ENCODE measurements at regions not wholly inside any gene's neighbourhood (a gene's known extent, or its start where the extent isn't known, plus 50 kb on each side); places are given as distances from the start of the nearest gene placed in this dataset.

DNA sequence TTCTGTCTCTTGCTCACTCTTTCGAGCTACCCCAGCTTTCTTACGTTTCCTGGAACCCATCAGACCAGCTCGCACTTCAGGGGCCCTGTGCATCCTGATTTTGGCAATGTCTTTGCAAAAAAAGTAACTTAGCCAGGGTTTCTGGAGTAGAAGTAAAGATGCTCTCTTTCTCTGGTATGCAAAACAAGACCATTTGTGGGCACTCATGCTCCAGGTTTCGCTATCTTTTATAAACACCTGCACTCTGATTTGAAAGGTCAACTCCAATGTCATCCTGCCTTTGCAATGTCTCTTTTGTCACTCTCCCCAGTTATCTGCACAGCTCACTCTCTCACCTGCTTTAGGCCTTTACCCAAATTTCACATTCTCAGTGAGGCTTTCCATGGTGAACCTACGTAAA is 869.1 kb downstream of the QKI start:
- no peak for DNase-seq

DNA sequence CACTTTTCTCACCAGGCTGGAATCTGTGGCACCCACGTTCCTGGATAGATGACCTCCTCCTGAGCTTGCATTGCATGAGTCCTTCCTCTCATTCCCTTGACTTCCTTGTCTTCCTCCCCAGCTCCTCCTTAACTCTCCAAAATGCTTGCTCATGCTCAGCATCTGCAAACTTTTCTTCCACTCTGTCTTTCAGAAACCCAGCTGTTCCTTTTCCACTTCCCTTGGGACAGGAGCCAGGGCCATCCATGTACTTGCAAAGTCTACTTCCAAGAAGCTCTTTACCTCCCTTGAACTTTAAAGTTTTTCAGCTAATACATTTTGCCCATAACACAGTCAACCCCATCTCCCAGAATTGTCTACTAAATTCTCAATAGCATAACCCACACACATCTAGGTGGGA is 861.7 kb downstream of the QKI start:
- no peak for DNase-seq

DNA sequence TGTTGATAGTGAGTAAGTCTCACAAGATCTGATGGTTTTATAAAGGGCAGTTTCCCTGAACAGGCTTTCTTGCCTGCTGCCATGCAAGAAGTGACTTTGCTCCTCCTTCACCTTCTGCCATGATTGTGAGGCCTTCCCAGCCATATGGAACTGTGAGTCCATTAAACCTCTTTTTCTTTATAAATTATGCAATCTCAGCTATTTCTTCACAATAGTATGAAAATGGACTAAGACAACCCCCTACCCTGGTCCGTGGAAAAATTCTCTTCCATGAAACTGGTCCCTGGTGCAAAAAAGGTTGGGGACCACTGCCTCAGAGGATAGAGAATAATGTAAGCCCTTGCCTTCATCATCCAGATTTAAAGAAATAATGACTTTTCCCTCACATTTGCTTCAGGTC is 861.3 kb downstream of the QKI start:
- no peak for DNase-seq

DNA sequence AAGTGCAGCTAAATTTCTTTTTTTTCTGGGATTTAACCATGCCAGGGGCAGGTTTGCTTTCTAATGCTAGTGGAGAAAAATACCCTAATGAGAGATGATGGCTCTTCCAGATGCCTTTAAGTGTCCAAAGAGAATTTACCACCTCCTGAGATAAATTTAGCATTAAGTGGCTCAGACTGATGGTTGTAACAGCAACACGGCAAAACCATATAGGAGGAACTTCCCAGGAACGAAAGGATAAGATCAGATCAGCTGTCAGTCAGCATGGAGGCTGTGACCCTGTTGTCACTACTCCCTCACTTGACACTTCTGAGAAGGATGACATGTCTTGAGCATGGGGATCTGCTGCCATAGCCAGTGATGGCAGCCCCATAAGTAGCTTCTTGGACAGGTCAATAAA is 860.0 kb downstream of the QKI start:
- no peak for DNase-seq

DNA sequence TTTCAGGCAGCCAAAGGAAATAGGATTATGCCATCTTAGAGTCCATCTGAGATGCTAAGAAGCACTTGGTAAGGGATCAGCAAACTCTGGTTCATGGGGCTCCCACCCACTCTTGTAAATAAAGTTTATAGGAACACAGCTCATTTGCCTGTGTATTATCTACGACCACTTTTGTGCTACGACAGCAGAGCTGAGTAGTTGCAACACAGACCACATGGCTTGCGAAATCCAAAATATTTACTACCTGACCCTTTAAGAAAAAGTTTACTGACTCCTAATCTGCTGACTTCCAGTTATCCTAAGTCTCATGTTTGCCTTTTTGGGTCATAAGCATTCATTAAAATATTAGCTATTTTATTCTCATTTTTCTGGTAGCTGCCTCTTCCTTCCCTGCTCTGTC is 859.0 kb downstream of the QKI start:
- no peak for DNase-seq

DNA sequence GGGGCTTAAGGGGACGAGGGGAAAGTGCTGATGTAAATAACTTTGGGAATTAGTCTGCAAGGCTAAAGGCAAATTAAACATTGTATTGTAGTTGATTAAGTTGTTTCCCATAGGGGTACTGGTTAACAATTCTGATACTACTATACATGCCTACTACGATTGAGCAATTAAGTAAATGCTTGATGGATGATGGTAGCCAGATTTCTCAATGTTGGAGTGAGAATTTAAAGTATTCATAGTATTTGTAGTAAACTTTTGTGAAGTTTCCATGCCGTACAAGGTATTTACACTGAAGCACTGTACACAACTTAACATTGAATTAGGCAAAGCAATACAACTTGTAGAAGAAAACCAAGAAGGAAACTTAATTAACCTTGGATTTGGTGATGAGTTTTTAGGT is 852.3 kb downstream of the QKI start:
- no peak for DNase-seq

DNA sequence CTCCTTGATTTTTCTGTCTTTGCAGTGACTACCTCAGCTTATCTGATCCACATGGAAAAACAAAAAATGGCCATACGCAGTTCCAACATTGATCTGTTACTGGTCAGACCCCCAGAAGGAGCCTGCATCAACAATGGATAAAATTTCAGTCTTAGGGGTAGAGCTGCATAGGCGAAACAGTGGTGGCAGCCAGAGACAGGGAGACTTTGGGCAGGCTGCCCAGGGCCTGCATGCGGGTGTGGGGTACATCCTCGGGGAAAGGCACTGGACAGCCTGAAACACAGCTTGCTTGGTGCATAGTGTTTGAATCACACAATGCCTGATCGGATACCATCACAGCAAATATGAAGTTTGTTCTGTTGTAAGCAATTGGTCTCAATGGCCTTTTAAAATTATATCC is 847.8 kb downstream of the QKI start:
- no peak for DNase-seq

DNA sequence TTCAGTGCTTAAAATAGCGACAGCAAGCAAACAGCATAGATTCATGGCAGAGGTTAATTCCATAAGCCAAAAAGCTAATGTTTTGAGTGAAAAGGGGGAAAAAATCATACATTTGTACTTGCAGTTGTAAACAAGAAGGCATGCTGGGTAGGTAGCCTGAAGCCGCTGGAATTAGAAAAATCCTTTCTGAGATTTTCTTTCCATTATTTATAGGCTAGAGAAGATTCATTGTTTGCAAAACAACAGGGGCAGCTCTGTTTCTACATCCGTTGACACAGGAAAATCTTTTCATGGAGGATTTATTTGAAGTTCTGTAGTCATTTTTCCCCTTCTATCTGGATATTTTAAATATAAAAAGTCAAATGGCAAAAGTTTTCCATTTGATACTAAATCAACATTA is 843.9 kb downstream of the QKI start:
- no peak for DNase-seq

DNA sequence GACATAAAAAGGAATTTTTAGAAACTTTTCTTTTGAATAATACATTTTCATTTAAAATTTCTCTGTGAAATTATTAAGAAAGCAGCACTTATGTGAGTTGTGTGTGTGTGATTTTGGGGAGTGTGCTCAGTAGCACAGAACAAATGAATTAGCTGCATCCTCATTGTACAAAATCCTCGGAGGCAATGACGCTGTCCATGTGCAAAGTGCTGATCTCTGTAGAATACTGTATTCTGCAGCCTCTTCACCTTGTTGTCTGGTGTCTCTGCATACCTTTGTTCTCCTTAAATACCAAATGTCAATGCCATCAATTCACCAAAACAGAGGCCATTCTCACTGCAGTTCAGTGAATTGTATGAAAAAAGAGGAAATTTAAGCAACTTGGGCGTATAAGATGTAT is 838.4 kb downstream of the QKI start:
- DNase-seq = no peak

DNA sequence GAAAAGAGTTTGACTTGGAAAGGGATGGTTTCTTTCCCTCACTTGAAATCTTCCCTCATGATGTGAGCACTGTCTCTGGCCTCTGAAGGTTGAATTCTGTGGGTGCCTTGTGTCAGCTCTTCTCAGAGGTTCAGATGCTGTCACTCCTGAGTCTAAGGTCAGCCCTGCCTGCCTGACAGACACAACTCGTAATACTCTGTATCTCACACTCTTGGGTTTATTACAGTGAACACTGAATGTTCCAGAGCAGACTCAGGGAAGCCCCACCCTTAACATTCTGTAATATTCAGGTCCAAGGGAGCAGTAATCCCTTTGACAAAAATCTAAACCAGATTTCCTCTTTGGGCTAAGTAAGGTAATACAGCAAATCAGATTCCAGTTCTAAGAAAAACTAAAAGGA is 837.8 kb downstream of the QKI start:
- DNase-seq = no peak

DNA sequence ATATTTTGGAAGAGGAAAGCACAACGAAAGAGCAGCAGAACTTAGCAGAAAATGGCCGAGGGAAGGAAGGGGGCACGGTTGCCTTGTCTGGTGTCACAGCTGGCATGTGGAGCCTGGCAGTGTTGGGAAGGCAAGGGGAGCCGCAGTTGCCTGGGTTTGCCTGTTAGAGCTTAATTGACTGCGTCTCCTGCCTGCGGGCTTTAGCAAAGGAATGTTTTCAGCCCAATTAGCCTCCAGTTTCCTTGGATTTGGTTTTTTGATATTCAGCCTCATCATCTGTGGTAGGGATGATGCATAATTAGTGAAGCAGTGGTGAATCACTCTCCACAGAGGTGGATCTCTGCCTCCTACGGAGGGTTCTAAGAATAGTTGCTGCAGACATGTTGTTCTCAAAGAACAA is 832.6 kb downstream of the QKI start:
- DNase-seq = no peak

DNA sequence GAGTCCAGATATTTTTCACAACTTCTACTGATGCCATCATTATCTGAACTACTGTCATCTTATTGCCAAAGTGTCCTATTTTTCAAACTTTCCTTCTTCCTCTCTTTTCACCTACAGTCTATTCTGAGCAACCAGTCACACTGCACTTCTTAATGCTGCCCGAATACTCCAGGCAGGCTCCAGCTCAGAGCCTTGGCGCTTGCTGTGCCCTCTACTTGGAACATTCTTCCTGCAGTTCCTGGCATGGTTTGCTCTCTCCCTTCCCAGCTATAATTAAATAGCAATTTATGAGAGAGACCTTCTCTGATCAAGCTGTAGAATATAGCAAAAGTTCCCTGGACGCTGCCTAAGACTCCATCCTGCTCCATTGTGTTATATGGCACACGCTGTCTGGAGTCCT is 831.6 kb downstream of the QKI start:
- DNase-seq = no peak

DNA sequence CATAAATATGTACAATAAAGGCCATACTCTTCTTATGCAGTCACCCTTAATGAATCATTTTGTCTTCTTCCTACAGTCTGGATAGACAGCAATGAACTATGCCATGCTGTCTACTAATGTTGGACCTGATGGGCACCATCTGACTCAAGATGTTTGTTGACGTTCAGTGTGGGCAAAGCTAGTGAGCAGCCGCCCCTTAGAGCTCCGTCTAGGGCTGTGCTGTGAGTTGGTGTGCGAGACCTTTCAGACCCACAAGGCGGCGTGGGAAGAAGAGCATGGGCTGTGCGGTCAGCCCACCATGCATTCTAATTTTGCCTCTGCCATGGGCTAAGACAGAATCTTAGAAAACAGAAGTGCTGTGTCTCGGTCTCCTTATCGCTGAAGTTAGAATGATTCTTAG is 829.4 kb downstream of the QKI start:
- no peak for DNase-seq

DNA sequence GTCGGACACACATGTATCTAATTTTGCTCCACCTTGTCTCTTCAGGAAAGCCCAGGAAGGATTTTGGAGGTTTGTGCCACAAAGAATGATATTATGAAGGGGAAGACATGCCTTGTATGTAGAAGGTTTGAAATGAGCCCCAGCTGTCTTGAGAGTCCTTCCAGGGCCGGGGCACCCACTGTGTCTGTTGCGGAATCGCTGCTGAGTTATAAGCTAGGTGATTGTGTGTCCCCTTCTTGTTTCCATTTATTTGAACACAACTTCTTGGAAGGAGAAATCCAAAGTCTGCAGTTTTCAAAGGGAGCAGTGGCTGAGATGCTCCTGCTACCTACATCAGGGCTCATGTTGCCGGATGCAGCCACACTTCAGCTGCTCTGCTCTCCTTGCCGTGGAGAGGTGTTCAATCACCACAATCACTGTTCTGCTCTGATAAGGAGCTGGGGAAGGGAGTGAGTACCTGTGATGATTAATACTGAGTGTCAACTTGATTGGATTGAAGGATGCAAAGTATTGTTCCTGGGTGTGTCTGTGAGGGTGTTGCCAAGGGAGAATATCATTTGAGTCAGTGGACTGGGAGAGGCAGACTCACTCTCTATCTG is 828.6 kb downstream of the QKI start:
- no peak for DNase-seq

DNA sequence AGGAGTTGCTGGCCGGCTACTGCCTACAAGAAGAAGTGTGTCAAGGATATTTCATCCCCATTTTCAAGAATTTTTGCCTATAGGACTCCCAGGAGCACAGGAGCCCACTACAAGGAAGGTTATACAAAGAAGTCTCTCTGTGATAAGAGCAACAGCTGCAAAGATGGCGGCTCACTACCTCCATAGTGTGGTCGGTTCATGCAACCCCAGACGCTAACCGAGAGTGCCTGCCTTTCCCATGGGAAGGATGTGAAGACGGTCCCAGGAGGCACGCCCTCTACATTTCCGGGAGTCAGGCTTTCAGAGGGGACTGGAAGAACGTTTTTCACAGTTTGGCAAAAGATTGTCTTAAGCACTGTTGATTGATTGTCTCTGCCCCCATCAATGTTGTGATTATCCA is 816.3 kb downstream of the QKI start:
- DNase-seq = no peak

DNA sequence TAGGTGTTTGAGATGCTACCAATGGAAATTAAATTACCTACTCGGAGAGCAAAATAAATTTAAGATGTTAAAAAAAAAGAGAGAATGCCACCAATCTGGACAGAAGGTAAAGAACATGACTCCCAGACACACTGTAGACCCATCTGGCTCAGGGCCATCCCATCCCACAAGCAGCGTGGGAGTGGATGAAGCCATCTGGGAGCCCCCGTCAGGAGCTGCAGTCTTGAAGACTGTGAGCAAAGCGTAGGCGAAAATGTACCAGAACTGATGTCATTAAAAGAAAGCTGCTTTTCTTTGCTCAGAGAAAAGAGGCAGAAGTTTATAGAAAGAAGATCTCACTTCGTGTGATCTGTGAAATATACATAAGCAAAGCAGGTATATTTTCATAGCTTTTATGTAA is 815.7 kb downstream of the QKI start:
- no peak for DNase-seq

DNA sequence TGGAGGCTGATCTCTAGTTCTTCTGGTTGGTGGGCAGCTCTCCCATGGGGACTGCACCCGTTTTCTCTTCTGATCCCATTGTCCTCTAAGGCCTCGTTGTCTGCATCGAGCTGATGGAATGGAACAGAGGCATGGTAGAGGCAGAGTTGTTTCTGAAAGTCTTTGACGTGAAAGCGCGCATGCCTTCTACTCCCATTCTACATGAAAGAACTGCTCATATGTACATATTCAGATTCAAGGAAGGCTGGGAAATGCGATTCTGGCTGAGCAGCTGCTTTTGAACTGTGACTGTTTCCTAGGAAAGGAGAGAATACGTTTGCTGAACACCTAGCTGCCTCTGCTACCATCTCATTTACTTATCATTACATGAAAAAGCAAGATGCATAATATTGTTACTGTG is 815.2 kb downstream of the QKI start:
- no peak for DNase-seq

DNA sequence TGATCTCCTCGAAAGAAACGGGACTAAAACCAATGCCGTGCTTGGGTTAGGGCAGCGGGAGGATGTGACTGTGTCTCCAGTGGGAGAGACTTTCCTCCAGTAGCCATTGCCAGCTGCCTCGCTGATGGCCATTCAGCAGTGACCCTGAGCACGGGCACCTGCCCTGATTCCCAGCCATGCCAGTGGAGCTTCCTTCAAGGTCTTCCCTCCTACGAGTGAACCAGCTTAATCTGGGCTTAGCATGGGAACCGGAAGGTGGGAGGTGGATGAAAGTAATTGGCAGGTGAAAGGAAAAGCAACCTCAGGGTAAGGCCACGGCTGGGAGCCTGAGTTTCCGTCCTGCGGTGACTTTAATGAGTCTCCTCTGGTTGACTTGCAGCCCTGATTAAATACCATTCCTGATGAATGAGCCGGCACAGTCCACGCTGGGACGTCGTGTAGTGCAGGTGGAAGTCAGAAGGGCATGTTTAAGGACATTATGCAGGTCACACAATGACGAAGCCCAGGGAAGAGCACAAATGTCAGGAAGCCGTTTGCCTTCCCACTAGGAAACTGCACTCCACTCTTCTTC is 813.5 kb downstream of the QKI start:
- no peak for DNase-seq

DNA sequence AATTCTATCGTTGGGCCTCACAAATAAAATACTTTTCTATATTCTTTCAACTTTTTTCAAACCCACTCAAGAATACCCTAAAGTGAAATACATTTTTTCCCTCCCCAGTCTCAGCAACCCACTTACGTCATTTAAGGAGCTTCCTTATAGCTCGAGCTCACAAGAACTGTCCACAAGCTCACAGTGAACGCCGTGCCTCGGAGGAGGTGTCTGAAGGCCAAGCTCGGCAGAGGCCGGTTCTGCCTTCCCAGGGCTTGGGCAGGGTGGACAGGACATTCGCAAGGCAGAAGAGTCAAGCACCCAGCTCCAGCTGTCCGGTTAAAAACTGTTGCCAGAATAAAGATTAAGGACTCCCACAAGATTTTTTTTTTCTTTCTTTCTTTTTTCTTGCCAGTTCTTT is 802.3 kb downstream of the QKI start:
- no peak for DNase-seq

DNA sequence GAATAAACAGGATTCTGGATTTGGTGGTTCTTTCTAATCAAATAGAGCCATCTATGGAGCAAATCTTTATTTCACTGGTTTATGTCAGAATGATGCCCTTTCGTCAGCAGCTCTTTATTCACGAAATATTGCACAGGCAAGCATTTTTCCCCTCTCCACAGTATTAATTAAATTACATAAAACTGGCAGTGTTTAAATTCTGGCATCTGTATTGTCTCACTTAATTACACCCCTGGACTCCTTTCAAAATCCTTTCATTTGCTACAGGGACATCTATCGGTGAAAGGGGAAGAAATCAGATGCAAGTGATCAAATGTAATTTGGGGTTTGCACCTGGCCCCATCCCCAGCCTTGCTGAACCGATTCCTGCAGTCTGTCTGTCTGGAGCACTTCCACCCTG is 801.9 kb downstream of the QKI start:
- no peak for DNase-seq

DNA sequence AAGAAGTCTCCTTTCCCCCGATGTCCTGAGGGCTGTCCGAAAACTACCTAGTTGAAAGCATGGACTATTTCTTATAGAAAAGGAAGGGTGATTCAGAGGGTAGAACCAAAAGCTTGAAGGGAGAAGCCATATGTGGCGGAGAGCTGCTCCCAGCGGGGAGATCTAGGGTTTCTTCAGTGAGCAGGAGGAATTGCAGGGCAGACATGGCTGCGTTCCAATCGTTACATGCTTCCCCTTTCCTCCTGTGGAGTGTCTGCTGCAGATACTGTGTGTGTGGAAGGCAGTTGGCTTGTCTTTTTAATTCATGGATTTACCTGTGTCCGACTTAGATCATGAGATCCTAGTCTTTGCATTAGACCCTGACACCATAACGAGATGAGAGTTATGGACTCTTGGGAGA is 799.5 kb downstream of the QKI start:
- DNase-seq = no peak

DNA sequence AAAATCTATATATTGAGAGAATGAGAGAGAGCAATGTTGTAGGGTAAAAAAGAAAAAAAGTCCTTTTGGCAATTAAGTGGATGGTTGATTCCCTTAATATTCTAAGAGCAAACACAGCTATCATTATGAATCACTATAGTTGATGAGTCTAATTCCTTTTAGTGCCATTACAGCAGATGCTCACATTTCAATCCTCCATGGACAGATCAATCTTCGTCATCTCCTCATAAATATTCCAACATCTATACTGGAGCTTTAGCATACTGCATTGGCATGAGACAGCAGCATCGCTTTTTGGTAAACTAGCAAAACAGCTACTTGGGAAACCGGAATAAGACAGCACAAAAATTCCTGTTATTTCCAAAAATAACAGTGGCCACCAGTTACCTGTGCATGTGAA is 796.7 kb downstream of the QKI start:
- no peak for DNase-seq

DNA sequence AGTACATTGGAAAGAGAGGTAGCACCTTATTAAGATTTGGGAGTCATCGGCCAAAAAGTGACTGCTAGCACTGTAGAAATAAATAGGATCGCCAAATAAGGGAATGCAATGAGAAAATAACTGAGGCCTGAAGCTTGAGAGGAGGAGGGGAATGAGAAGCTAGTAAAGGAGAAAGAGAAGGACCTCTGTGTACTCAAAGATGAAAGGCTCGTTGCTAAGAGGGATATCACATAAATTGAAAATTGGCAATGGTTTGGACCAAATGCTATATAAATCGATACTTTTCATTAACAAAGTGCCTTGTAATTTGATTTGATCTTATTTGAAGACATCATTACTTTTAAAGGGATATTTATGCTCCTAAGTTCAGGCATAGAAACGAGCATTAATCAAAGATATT is 796.3 kb downstream of the QKI start:
- DNase-seq = no peak

DNA sequence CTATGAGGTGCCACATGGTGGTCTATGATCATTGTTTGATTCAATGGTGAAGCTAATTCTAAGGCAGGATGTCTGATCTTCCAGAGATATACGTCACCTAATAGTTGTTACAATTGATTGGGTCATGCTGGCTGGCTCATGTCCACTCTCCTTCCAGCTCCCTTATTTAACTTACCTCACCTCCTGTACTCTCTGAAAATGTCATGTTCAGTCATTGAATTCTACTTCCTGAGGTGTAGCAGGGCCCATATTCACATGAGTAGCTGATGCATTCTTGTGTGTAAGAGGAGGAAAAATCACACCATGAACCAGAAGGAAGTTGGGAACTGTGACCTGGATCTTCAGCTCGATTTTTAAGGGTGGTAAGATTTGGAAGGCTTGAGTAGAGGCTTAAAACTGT is 795.8 kb downstream of the QKI start:
- DNase-seq = no peak

DNA sequence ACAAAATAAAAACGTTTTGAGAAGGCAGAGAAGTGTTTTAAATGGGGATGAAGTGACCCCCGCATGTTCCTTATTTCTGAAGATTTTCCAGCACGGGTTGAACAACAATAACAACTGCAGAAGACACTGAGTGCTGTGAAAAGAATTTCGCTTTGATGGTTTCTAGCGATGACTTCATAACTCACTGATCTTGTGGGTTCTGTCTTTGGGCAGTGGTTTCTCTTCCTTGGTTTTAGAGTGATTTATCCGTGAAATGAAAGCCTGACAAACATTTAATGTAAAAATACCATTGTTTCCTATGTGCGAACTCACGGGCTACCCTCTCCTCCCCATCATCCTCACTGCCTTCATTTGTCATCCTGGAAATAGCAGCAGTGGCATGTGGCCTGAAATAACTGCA is 793.9 kb downstream of the QKI start:
- no peak for DNase-seq
